HCEC 1CT (cell line): ENCODE measurements at regions not wholly inside any gene's neighbourhood (a gene's known extent, or its start where the extent isn't known, plus 50 kb on each side); places are given as distances from the start of the nearest gene placed in this dataset.

Source experiments
- DNase-seq: peaks from one replicate; pipeline ENCODE4 v3.0.0-alpha.2; 2017

DNA sequence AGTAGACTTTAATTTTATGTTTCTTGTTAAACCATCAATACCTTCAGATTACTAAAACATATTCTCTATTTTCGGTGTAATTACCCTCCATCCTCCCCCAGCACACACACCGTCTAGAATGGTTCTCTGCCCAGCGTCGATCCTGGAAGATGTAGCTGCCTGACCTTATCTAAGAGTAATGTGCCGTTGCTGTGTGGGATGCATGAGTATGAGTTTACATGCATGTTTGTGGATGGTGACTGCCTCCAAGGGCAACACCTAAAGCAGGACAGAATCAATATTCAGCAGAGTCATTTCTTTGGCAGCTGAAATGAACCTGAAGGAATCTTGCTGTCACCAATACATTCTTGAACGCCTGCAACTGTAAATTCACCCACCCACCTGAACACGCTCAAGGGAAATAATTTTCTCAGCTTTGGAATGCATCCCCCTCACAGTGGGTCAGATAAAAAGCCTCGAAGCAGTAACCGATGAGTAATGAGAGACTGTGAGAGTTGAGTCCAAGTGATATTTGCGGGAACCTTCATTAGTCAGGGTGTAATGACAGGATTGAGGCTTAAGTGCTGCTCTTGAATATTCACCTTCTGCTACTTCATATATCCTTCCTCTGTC lies 155.8 kb upstream of the RND3 start:
- DNase-seq: peak; percentile 67

DNA sequence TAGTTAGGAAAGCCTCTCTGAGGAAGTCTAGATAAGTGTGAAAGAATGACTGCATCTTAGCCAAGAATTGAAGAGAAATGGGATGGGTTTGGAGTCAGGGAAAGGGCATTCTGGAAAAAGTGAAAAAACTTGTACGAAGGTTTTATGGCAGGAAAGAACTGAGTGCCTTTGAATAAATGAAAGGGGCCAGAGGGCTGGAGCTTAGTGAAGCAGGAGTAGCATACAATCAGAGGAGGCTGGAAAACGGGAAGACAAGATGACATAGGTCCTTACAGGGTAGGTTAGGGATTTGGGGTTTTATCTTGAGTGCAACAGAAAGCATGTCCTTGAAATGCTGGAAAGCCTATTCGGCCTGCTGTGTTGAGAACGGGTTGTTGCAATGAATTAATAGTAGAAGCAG lies 152.6 kb upstream of the RND3 start:
- DNase-seq: no peak

DNA sequence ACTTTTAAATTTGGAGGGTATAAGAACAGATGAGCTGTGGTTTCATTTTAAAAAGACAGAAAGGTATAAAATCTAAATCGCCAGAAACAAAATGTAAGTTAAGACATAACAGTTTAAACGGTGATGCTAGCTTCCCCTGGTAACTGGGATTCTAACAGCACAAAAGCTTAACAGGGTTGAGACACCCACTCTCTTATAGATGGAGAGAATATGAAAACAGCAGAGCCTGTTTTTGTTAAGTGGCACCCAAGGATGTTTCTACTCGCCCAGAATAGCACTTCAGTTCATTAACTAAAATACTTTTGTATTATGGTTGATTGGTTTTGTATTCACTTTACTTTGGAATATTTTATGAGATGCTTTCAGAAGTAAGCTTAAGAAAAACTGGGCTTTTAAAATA lies 151.9 kb upstream of the RND3 start:
- no peak for DNase-seq

DNA sequence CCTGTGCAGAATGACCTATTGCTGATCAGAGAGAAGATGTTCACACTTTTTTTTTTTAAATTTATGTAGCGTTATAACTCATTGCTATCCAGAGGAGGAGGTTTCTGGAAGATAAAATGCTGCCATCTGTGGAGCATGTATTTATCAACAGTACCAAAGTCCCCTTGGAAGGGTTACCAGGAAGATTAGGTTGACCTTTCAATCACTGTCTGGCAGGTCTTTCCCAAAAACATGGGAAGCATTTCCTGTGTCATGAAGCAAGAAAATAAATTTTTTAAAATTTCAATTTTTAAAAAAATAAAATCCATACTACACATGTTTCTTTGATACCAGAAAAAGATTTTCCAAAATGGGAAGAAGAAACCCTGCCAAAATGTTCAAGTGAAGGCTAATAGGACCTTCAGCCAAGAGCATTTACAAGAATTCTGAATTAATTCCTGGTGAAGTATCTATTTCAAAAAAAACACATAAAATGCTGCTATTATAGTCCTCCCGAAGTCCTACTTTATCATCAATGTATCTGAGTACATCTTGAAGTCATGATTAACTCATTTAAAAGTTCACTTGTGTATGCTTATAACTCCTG lies 143.9 kb upstream of the RND3 start:
- DNase-seq: no peak

DNA sequence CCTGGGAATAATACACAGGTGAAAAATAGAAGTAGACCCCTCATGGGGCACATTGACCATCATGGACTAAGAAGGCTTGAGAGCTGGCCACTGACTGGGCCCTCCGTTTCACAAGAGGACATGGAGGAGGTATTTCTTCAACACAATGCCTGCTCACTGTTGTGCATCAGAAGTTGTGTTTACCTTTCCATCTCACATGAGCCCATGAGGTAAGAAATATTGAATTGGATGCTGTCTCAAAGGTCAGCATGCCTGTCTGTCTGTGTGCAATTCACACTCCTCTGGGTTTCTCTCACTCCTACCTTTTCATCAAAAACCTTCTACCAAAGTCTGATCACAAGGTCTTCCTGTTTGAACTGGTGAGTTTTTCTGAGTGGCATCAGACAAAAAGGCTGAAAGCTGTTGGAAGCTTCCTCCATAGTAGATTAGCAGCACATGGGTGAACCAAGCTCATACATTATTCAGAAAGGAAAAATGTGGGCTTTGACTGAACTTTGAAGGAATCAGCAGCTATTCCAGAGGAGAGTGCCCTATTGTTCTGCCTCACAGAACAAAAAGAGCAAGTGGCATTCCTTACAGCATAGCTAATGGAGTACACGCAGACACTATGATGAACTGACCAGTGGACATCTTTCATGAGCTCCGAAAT lies 143.2 kb upstream of the RND3 start:
- peak; percentile 60 for DNase-seq

DNA sequence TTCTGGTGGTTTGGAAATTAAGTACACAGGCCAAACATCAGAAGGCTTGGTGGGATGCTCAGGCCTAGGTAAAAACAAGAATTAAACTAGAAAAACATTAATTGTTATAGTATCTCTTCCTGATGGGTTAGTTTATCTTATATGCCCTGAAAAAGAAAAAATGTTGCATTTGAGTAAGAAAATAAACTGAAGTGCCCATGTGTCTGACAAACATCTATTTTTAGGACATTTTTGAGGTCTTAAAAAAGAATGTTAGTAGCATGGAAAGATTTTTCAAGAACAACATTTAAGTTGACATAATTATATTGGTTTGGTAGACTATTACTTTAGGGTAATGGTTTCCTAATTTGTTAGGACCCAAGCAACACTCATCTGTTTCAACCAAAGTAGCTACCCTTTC lies 140.1 kb upstream of the RND3 start:
- DNase-seq: no peak

DNA sequence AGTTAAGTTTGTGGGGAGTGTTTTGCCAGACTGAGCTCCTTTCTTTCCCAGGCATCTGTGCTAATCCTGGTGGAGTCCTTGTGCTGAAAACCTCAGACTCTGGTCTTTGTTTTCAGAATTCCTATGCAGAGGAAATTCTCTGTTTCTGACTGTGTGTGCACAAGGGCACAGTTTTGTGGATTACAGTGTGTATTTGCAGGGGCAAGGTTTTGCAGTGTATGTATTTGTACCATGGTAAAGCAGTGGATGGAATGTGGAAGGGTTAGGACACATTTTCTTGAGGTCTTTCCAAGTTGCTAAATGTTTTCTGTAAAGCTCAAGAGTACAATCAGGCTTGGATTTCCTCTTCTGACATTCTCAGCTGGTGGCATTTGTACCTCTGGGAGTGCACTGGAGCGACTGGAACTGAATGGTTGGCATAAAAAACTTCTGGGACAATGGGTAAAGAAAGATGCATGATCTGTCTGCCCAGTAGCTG lies 139.5 kb upstream of the RND3 start:
- DNase-seq: no peak

DNA sequence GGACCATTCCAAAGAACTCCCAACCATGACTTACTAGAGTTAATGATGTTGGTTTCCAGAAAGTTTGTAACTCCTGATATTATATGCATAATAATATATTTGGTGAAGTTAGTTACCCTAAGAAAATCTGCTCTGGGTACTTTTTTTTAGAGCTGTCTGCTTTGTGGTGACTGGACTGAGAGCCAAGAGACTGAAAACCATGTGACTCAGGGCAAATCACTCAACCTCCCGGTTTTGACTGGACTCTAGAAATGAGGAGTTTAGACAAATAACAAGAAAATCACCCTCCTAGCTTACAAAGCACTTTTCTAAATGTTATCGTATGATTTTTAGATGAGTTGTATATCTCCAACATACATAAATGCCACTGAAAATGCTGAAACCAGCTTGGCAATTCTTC lies 138.3 kb upstream of the RND3 start:
- DNase-seq: no peak

DNA sequence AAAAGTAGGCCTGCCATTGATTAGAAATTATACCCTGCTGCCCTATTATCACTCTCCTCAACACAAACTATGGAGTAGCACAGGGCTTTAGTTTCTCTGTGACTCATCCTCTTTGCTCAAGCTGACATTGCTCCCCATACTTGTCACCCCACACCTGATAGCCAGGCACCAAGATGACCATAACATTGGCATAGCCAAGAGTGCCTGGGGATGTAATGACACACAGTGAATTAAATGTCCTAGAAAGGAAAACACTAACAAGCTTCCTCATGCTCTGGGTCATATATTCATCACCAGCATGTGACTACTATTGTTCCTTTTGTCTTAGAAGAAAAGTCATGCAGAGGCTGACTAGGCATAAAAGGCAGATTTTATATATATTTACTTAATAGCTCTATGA lies 137.8 kb upstream of the RND3 start:
- peak; percentile 40 for DNase-seq

DNA sequence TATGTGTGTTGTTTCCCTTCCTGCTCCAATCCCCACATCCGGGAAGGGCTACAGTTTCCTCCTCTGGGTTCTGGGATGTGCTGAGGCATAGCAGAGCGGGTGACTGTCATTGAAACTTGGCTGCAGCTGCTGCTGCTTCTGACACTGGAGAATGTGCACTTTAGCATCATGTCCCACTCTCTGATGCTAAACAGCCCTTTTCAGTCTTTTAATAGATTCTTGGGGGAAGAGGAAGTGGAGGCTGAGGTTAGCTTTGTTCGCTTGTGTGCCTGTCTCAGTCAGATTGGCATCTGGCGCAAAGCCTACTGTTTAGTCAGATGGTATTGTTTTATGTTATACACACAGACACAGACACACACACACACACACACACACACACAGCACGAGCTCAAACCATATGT lies 136.5 kb upstream of the RND3 start:
- no peak for DNase-seq

DNA sequence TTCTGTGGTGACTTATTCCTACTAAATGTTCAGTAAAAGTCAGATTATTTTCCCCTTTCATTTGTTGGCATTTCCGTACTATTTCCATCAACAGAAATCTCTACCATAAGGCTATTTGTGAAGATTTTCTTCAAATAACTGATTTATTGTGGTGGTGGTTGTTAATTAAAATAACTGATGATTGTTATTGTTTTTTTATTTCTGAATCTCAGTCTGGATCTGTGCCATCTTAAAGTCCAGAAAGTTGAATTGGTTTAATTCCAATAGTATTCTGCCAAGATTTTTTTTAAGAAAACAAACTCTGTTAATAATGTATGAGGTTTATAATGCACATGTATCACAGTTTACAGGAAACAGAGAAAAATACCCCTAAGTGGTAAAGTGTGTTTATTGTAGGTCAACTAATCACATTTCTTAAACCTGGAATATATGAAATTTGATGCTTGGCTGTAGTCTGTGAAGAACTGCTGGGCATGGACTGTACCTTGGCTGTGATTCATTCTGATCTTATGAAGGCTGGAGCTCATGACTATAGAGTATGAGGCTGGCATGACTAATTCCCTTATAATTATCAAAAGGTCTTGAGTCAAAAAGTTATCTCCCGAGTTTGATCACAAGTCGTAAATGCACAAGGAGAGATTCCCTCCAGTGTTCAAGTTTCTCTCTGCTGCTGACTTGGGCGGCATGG lies 134.2 kb upstream of the RND3 start:
- DNase-seq: peak; percentile 97

DNA sequence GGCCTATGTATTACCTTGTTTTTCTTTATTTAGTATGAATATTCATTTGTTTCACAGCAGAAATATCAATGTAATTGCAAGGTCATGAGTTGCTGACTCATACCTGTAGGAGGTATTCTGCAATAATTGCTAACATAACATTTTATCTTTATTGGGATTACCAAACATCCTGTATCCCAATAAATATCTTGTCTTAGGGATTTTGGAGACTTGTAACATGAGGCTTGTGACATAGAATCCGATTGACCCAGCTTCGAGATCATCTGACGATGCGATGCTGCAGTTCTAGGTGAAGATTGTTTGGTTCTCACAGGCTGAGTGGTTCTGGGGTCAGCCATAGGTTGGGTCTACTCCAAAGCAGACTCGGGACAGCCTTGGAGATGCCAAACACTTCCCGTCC lies 133.4 kb upstream of the RND3 start:
- peak; percentile 89 for DNase-seq

DNA sequence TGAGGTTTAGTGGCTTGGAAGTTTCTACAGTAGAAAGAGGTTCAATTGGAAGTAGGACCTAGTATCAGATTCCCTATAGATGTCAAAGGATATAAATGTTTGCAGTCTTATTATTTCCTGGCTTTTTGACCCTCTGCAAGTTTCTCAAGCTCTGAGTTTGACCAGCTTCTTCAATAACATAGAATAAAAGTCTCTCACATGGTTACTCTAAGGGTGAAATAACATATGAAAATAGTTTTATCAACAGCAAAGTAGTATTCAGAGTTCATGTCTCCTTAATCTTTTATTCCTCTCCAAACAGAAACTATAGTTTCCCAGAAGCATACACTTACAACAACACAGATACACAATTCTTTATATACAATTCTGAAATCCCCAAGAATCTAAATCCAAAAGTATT lies 132.9 kb upstream of the RND3 start:
- DNase-seq: peak; percentile 36

DNA sequence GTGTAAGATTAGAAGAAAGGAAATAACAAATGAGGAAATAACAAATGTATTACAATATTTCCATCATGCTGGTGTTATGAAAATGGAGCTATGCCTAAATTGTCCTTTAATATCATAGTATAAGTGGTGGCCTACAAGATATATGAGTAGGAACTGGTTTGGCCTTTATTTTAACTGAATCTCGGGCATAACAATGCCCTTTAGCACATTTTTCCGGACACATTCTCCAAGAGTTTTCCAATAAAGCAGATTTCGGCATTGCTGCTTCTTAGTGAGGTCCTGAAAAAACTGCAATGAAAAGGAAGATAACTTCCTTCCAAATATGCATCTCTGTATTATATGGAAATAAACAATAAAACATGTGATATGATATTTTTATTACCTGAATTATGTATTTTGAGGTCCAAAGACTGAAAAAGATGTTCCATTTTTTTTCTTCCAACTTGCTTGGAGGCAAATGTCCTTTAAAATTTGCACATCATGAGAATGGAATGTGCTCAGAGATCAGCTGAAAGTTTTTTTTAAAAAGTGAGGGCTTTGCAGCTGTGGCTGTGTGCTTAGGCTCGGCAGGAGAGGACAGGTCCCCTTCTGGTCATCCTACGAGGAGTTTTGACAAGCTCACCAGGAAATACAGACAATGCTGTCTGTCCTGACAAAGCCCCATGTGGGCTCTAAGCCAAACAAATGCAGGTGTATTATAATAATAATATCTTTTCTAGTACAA lies 132.3 kb upstream of the RND3 start:
- DNase-seq: peak; percentile 87

DNA sequence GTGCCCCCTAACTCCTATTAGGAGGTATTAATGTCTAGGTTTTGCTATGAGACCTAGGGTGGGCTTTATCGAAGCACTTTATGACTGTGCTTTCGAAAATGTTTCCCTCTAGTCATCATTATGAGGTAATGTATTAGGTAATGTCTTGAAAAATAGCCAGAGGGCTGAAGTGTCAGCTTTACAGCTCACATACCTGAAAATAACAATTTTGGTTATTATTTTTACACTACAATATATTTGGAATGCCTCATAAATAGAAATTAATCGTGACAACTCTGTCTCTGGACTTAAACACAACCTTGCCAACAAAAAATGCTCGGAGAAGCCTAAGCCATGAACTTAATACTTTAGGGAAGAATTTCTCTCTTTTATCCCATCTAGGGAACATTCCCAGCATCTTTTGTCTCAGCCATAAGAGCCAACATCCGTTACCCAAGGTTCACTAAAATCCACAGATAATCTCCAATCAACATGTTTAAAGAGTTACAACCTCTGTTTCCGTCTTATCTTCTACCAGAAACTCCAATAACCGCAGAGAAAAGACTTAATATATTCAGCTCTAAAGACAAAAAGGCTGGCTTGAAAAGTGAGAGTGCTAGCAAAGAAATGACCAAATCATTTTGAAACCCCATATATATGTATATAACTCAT lies 130.9 kb upstream of the RND3 start:
- no peak for DNase-seq

DNA sequence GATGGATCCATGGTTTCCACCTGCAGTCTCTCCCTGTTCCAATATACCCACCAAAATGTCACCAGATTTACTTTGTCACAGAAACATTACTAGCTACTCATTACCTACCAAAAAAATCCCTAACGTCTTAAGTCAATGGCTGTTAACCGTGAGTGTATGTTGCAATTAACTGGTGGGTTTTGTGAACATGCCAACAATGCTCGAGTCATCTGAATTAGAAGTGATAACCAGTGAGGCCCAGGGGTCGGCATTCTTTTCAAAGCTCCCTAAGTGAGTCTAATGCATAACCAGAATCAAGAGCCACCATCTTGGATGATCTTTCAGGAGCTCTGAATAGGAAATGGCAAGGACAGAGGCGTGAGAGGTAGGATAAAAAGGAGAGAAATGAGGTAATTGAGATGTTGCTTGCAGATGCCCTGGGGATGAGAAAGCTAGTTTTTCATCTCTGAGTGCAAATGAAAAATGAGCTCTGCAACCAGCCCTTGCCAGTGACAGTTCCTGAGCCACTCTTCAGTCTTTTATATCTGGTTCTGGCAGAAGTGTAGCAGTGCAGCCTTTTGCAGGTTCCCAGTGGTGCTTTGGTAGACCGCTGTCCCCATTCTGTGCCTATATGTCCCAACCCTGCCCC lies 130.0 kb upstream of the RND3 start:
- DNase-seq: peak; percentile 33

DNA sequence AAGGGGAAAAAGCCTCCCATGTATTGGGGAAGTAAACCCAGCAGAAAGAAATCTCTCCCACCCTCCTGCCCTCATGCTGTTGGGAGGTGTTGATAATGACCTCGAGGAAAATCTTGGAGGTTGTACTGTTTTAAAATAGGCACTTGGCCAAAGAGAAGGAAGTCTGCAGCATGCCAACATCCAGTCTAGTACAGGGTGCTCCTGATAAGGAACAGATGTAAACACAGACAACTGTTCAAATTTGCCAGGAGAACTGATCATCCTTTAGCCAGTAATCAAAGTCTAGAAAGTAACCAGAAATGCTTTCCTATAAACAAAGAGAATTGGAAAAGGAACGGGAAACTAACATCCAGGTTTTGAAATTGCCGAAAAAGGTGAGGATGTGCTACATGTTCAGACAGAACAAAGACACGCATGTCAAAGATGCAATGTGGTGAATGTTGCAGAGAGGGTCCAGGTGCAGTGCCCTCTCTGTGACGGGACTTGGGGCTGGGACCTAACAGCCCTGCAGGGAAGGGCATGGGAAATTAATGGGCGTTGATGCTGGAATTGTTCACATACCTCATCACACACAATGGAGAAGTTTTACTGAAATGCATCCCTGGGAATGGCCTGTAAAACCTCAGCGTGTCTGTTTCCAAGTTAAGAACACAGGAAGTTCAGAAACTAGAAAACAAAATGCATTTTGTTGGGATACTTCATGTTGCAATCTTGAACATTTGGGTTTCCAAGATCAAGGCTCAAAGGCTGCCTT lies 125.7 kb upstream of the RND3 start:
- no peak for DNase-seq

DNA sequence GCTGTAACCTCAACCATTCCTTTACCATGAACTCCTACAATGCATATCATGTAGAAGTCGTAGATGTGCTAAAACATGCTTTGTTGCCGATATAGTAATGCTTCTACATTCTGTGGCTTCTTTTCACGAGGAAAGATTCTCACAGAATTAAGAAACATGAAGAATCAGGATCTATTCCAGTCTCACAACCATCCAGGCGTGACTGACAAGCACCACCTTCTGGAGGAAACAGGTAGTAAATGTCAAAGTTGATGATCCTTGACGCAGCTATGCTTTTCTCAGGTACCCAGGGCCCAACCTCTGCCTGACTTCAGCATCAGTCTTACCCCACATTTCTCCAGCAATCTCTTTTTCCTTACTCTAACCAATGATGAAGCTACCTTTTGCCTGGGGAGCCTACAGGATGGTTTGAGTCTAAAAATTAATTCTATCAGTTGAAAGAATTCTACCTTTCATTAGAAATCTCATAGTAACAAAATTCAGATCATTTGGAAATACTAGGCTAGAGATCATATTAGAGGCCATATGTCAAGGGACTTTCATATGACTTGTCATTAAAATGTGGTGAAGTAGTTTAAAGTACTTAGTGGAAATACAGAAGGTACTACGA lies 123.3 kb upstream of the RND3 start:
- DNase-seq: peak; percentile 77

DNA sequence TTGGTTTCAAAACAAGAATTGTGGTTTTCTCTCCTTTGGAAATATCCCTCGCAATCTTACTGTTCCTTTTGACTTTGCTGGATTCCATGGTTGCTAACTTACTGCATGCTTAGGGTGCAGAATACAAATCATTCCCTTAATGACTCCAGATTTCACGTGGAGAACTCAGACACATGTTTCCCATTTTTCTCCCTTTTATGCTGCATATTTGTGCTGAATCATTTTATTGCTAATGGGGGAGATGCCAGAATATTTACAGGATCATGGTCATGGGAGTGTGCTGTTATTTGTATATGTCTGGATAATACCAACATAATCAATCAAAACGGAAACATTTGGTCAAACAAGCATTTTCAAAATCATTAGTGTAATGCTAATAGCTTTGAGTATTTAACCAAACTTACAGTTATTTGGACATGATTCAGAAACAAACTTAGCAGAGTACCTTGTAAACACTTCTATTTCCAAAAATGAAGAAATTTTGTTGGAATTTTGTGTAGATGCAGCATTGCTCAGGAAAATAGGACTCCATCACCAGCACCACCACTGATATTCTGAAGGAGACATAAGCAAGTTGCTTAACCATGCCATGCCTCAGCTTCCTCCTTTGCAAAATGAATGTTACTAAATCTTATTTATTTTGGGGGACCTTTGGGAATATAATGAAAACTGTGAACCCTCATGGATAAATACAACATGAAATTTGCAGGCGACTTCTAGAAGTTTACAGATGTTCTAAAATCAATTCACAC lies 122.5 kb upstream of the RND3 start:
- peak; percentile 93 for DNase-seq

DNA sequence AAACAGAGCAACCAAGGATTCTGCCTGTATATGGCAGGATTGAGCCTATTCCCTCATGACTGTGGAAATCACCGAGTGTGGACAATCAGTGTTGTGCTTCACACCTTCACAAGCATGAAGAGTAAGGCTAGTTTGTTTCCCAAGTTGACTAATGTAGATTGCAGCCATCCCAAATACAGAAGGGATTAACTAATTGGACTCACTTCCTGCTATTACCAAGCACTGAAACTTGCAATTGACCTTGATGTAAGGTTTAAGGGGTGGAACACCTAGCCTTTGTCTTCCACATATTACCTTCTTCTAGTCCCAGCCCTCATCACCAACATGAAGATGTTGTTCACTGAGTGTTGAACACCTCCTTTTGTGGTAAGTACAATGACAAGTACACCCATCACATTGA lies 120.9 kb upstream of the RND3 start:
- DNase-seq: peak; percentile 47
